ENCODE measurements at regions not wholly inside any gene's neighbourhood (a gene's known extent, or its start where the extent isn't known, plus 50 kb on each side); places are given as distances from the start of the nearest gene placed in this dataset.

GRCh38 chr14:87231336-87232026 lies 761.5 kb downstream of the GALC start:
- TF ChIP-seq POLR2A (IDR thresholded peaks at IDR 0.05) (no peak), CTCF (IDR thresholded peaks at IDR 0.05) (no peak)
- Histone ChIP-seq H3K9me3 (no peaks in the 10 kb centered on the region), H3K36me3 (replicated peaks in 1 of 2; ENCODE audit: insufficient read depth in 1 of 2, low read depth in 2 of 2) (no peaks in the 10 kb centered on the region), H3K4me1 (no peaks in the 10 kb centered on the region), H3K27me3 (no peaks in the 10 kb centered on the region), H3K4me3 (no peak overlapping the region), H3K27ac (no peak overlapping the region)
- DNase-seq (no peak), ATAC-seq (no peak)
- intact Hi-C loops (cut with DNase I): no loop called here
- 83 to 95% methylated on average over 3 of the region's 3 CpGs for WGBS, 2 donors

- H3K27ac ChIP-seq: no peak overlapping the region
- ATAC-seq: no peak
- no peaks in the 10 kb centered on the region for H3K4me1 ChIP-seq
- no peaks in the 10 kb centered on the region for H3K9me3 ChIP-seq
- intact Hi-C loops (cut with DNase I): no loop called here
- H3K36me3 ChIP-seq (replicated peaks in 1 of 2; ENCODE audit: insufficient read depth in 1 of 2, low read depth in 2 of 2): no peaks in the 10 kb centered on the region
- TF ChIP-seq CTCF (IDR thresholded peaks at IDR 0.05) (no peak), POLR2A (IDR thresholded peaks at IDR 0.05) (no peak)
- no peak for DNase-seq
- no peak overlapping the region for H3K4me3 ChIP-seq
- H3K27me3 ChIP-seq: no peaks in the 10 kb centered on the region
Observed at GRCh38 chr14:87230726-87231125, 762.3 kb downstream of the GALC start.

- no peak overlapping the region for H3K27ac ChIP-seq
Observed at GRCh38 chr14:87229131-87229530, 763.9 kb downstream of the GALC start.

GRCh38 chr14:87217023-87217422 lies 776.0 kb downstream of the GALC start:
- TF ChIP-seq POLR2A (IDR thresholded peaks at IDR 0.05): no peak
- TF ChIP-seq CTCF (IDR thresholded peaks at IDR 0.05): no peak
- DNase-seq (peak in 3 of 4 donors; percentile 13 to 37 (median 36)), ATAC-seq (no peak)
- Histone ChIP-seq H3K36me3 (replicated peaks in 1 of 2; ENCODE audit: insufficient read depth in 1 of 2, low read depth in 2 of 2) (no peaks in the 10 kb centered on the region), H3K27me3 (no peaks in the 10 kb centered on the region), H3K4me1 (peaks cover 10% of the 10 kb centered on the region), H3K9me3 (no peaks in the 10 kb centered on the region), H3K27ac (no peak overlapping the region), H3K4me3 (no peak overlapping the region)
- WGBS, 2 donors: 17 to 22% methylated on average over 3 of the region's 3 CpGs
- intact Hi-C loops (cut with DNase I): no loop called here

More at GRCh38 chr14:87229131-87229530, 763.9 kb downstream of the GALC start:
- 63 to 65% methylated on average over 1 of the region's 1 CpG for WGBS, 2 donors
- Histone ChIP-seq H3K4me3 (no peak overlapping the region), H3K27me3 (no peaks in the 10 kb centered on the region), H3K36me3 (replicated peaks in 1 of 2; ENCODE audit: insufficient read depth in 1 of 2, low read depth in 2 of 2) (no peaks in the 10 kb centered on the region), H3K4me1 (no peaks in the 10 kb centered on the region), H3K9me3 (no peaks in the 10 kb centered on the region)
- intact Hi-C loops (cut with DNase I): no loop called here
- TF ChIP-seq CTCF (IDR thresholded peaks at IDR 0.05) (no peak), POLR2A (IDR thresholded peaks at IDR 0.05) (no peak)
- no peak for ATAC-seq
- no peak for DNase-seq

GRCh38 chr14:87214558-87214957 lies 778.4 kb downstream of the GALC start:
- Histone ChIP-seq H3K9me3 (no peaks in the 10 kb centered on the region), H3K27ac (no peak overlapping the region), H3K4me1 (peaks cover 10% of the 10 kb centered on the region), H3K27me3 (no peaks in the 10 kb centered on the region), H3K36me3 (replicated peaks in 1 of 2; ENCODE audit: insufficient read depth in 1 of 2, low read depth in 2 of 2) (no peaks in the 10 kb centered on the region), H3K4me3 (no peak overlapping the region)
- ATAC-seq (no peak), DNase-seq (no peak)
- WGBS, 2 donors: 81 to 93% methylated on average over 1 of the region's 1 CpG
- no peak for TF ChIP-seq POLR2A (IDR thresholded peaks at IDR 0.05)
- no peak for TF ChIP-seq CTCF (IDR thresholded peaks at IDR 0.05)
- intact Hi-C loops (cut with DNase I): no loop called here

All from body of pancreas (tissue), 4 donors.